ENCODE measurements at regions not wholly inside any gene's neighbourhood (a gene's known extent, or its start where the extent isn't known, plus 50 kb on each side); places are given as distances from the start of the nearest gene placed in this dataset.

DNA sequence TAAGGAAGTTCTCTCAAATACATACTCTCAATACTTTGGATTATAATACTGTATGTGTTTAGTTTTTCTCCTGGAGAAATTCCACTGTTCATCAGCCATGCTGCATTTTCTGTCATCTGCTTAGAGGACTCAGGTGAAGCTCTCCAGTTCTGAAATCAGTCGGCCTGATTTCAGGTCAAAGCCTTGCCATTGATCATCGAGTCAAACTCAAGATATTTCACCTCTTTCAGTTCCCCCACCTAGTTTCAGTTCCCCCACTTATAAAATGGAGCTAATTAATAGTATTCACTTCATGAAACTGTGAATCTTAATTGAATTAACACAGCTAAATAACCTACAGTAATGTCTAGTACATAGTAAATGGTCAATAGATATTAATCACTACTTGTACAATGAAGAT, 75.3 kb upstream of the L3MBTL4 start:
- WGBS, 2 experiments (ENCODE audit: extremely low coverage in 1 of 2, insufficient coverage in 1 of 2, insufficient read length in 1 of 2, insufficient replicate concordance in 2 of 2, low coverage in 1 of 2, low lambda C conversion rate in 2 of 2, missing lambda C conversion rate in 1 of 2): 95% methylated on average over 2 of the region's 2 CpGs; no CpG with 5 or more reads in 1 of the 2 experiments
- H3K9ac ChIP-seq (replicated peaks in 1 of 4; ENCODE audit: extremely low read depth in 1 of 4, low read depth in 3 of 4, low read length in 3 of 4): no peak overlapping the region

More for the DNA sequence above, 75.3 kb upstream of the L3MBTL4 start:
- Histone ChIP-seq H3K79me2 (ENCODE audit: control insufficient read depth in 1 of 2, insufficient read depth in 2 of 2, low read length in 2 of 2) (no peaks in the 10 kb centered on the region), H3K4me2 (ENCODE audit: insufficient read depth in 1 of 2, low read depth in 2 of 2, low read length in 2 of 2) (no peak overlapping the region), H2AK5ac (ENCODE audit: low read depth, low read length) (no peak overlapping the region), H3K4me1 (replicated peaks in 1 of 4; ENCODE audit: control insufficient read depth in 3 of 4, insufficient read depth in 4 of 4, low read length in 3 of 4) (peaks cover 5 to 16% (median 9%) of the 10 kb centered on the region in 4 experiments; a peak in 6 of 7 replicates), H4K8ac (ENCODE audit: extremely low read depth, insufficient read depth, low read length) (no peak overlapping the region), H2BK12ac (ENCODE audit: low read depth, low read length) (no peak overlapping the region), H4K91ac (replicated peaks; ENCODE audit: insufficient read length, low read length) (no peak overlapping the region), H3K79me1 (ENCODE audit: low read depth, low read length) (no peaks in the 10 kb centered on the region), H3K23ac (ENCODE audit: insufficient read length) (no peak overlapping the region), H2AFZ (ENCODE audit: low read length) (no peak overlapping the region), H2BK20ac (ENCODE audit: low read length) (no peak overlapping the region), H2BK5ac (ENCODE audit: low read depth, low read length) (no peak overlapping the region), H2BK15ac (ENCODE audit: low read length) (no peak overlapping the region), H3K14ac (ENCODE audit: insufficient read length) (no peak overlapping the region), H3K4ac (replicated peaks; ENCODE audit: insufficient read length, low read depth, low read length) (no peak overlapping the region), H3K56ac (replicated peaks; ENCODE audit: insufficient read length, low read depth, low read length) (no peak overlapping the region), H3K36me3 (ENCODE audit: control insufficient read depth in 2 of 4, insufficient read depth in 4 of 4, low read length in 3 of 4) (no peaks in the 10 kb centered on the region), H3K23me2 (ENCODE audit: low read depth, low read length) (no peaks in the 10 kb centered on the region), H4K5ac (ENCODE audit: insufficient read length, low read depth, low read length) (no peak overlapping the region), H3K9me3 (ENCODE audit: insufficient read depth in 2 of 2, low read depth in 1 of 2, low read length in 1 of 2) (no peaks in the 10 kb centered on the region), H3K18ac (ENCODE audit: extremely low read depth, low read length) (no peak overlapping the region), H3K27me3 (replicated peaks in 1 of 4; ENCODE audit: control insufficient read depth in 3 of 4, extremely low read depth in 1 of 4, insufficient read depth in 3 of 4, low read length in 3 of 4) (no peaks in the 10 kb centered on the region), H3K4me3 (ENCODE audit: extremely low read depth in 1 of 4, insufficient read depth in 2 of 4, low read depth in 3 of 4, low read length in 4 of 4) (no peak overlapping the region), H4K20me1 (replicated peaks in 1 of 2; ENCODE audit: control insufficient read depth in 1 of 2, insufficient read depth in 2 of 2, low read length in 2 of 2) (no peaks in the 10 kb centered on the region), H3K27ac (ENCODE audit: low read depth, low read length) (no peak overlapping the region), H2BK120ac (replicated peaks; ENCODE audit: low read depth, low read length) (no peak overlapping the region)
- DNase-seq (ENCODE audit: low read depth in 1 of 2, low spot score in 2 of 2): no peak
- ChIA-PET POLR2A (ENCODE audit: partially characterized antibody) (no interaction called here), CTCF (ENCODE audit: partially characterized antibody) (no interaction called here)
- TF ChIP-seq CREB1 (IDR thresholded peaks at IDR 0.05) (no peak), POLR2A (IDR thresholded peaks at IDR 0.05; ENCODE audit: control extremely low read depth in 1 of 2, low read depth in 2 of 2, low read length in 2 of 2) (no peak), EZH2 (IDR thresholded peaks at IDR 0.05; ENCODE audit: low read depth, low read length, severe bottlenecking) (no peak), NRF1 (IDR thresholded peaks at IDR 0.05; ENCODE audit: low read depth, low read length) (no peak), EP300 (IDR thresholded peaks at IDR 0.05; ENCODE audit: borderline replicate concordance in 1 of 2, low read depth in 2 of 2, low read length in 2 of 2) (no peak), BCL11A (IDR thresholded peaks at IDR 0.05; ENCODE audit: low read depth in 2 of 2, low read length in 2 of 2) (no peak), RBBP5 (IDR thresholded peaks at IDR 0.05; ENCODE audit: borderline replicate concordance, low read depth, low read length) (no peak), GTF2F1 (IDR thresholded peaks at IDR 0.05; ENCODE audit: borderline replicate concordance, low read depth, low read length) (no peak), CTBP2 (IDR thresholded peaks at IDR 0.05; ENCODE audit: borderline replicate concordance, insufficient read depth, insufficient read length, low read length) (no peak), SP4 (IDR thresholded peaks at IDR 0.05; ENCODE audit: low read length) (no peak), ZNF274 (IDR thresholded peaks at IDR 0.05; ENCODE audit: borderline replicate concordance, extremely low read depth, low read length) (no peak), JUN (IDR thresholded peaks at IDR 0.05; ENCODE audit: low read depth, low read length) (no peak)
- TF ChIP-seq, protein P1, sequence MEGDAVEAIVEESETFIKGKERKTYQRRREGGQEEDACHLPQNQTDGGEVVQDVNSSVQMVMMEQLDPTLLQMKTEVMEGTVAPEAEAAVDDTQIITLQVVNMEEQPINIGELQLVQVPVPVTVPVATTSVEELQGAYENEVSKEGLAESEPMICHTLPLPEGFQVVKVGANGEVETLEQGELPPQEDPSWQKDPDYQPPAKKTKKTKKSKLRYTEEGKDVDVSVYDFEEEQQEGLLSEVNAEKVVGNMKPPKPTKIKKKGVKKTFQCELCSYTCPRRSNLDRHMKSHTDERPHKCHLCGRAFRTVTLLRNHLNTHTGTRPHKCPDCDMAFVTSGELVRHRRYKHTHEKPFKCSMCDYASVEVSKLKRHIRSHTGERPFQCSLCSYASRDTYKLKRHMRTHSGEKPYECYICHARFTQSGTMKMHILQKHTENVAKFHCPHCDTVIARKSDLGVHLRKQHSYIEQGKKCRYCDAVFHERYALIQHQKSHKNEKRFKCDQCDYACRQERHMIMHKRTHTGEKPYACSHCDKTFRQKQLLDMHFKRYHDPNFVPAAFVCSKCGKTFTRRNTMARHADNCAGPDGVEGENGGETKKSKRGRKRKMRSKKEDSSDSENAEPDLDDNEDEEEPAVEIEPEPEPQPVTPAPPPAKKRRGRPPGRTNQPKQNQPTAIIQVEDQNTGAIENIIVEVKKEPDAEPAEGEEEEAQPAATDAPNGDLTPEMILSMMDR (IDR thresholded peaks at IDR 0.05; ENCODE audit: control extremely low read depth in 1 of 3, insufficient read depth in 1 of 3, low read depth in 1 of 3, low read length in 3 of 3): no peak
- FAIRE-seq: no peak
